ENCODE measurements at regions not wholly inside any gene's neighbourhood (a gene's known extent, or its start where the extent isn't known, plus 50 kb on each side); places are given as distances from the start of the nearest gene placed in this dataset.

DNA sequence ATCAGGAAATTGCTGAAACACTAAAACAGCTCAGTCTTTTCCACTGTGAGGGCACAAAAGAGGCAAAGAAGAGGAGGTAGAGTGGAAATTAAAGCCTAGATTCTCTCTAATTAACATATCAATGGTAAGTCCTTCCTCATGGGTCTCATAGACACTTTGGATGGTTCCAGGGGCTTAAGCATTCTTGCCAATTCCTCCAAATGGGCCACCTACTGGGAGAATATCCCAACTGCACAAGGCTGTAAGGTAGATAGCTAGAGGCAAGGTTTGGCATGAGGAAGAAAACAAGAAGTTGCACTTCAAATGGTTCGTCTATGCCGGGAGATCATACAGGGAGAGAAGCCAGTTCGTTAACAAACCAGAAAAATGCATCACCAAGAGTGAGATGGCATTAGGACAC lies 107.6 kb upstream of the KHDRBS2 start:
- TF ChIP-seq, protein P1, sequence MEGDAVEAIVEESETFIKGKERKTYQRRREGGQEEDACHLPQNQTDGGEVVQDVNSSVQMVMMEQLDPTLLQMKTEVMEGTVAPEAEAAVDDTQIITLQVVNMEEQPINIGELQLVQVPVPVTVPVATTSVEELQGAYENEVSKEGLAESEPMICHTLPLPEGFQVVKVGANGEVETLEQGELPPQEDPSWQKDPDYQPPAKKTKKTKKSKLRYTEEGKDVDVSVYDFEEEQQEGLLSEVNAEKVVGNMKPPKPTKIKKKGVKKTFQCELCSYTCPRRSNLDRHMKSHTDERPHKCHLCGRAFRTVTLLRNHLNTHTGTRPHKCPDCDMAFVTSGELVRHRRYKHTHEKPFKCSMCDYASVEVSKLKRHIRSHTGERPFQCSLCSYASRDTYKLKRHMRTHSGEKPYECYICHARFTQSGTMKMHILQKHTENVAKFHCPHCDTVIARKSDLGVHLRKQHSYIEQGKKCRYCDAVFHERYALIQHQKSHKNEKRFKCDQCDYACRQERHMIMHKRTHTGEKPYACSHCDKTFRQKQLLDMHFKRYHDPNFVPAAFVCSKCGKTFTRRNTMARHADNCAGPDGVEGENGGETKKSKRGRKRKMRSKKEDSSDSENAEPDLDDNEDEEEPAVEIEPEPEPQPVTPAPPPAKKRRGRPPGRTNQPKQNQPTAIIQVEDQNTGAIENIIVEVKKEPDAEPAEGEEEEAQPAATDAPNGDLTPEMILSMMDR (IDR thresholded peaks at IDR 0.05; ENCODE audit: low read length), result no peak
- no peak for TF ChIP-seq EZH2 (IDR thresholded peaks at IDR 0.05; ENCODE audit: borderline replicate concordance, low read length)

Data from OCI-LY1 (cell line).